ENCODE measurements at regions not wholly inside any gene's neighbourhood (a gene's known extent, or its start where the extent isn't known, plus 50 kb on each side); places are given as distances from the start of the nearest gene placed in this dataset.
A peak's percentile ranks its signal among the peaks of the same experiment; 100 is the strongest.

GRCh38 chr1:168960595-168960994 is 145.9 kb upstream of the ATP1B1 start:
- Histone ChIP-seq H3K36me3 (ENCODE audit: control insufficient read depth, insufficient read depth, low read length) (no peaks in the 10 kb centered on the region), H3K27me3 (replicated peaks; ENCODE audit: control insufficient read depth, insufficient read depth, low read length) (no peaks in the 10 kb centered on the region), H3K4me1 (peaks cover 18% of the 10 kb centered on the region), H3K4me3 (ENCODE audit: low read depth, low read length) (no peak overlapping the region), H3K9me3 (no peaks in the 10 kb centered on the region)
- H3K27me3 Mint-ChIP-seq (ENCODE audit: insufficient read depth, unreplicated experiment) = no peaks in the 10 kb centered on the region
- TF ChIP-seq CTCF (IDR thresholded peaks at IDR 0.05; ENCODE audit: insufficient read depth in 1 of 2, low read depth in 1 of 2, low read length in 1 of 2, severe bottlenecking in 1 of 2, unreplicated experiment in 1 of 2) = no peak
- ChIA-PET POLR2A (no interaction called here), CTCF (interaction anchor here (0.6 kb wide), 1 partner anchor 126 kb away, joined by 4 read pairs; no protein-coding TSS in a partner anchor)
- peak in 1 of 2 experiments; percentile 7 for DNase-seq
- H3K4me1 Mint-ChIP-seq (ENCODE audit: low read depth, unreplicated experiment) = peaks cover 20% of the 10 kb centered on the region
- BruUV-seq (replicated peaks) = no TSS peak
- peak overlapping the region; percentile 52 for H3K27ac Mint-ChIP-seq (ENCODE audit: unreplicated experiment)
- intact Hi-C loops (cut with micrococcal nuclease; ENCODE audit: unreplicated experiment) = loop anchor here (1.0 to 5.0 kb wide), 4 partner anchors 85 to 158 kb away; no protein-coding TSS in a partner anchor
- peaks cover 14% of the 10 kb centered on the region for H3K9me3 Mint-ChIP-seq (ENCODE audit: unreplicated experiment)
- no peak overlapping the region for H3K4me3 Mint-ChIP-seq (ENCODE audit: unreplicated experiment)
- H3K36me3 Mint-ChIP-seq (ENCODE audit: insufficient read depth, unreplicated experiment) = no peaks in the 10 kb centered on the region

- Histone ChIP-seq H3K4me1 (peaks cover 18% of the 10 kb centered on the region), H3K36me3 (ENCODE audit: control insufficient read depth, insufficient read depth, low read length) (no peaks in the 10 kb centered on the region), H3K4me3 (ENCODE audit: low read depth, low read length) (no peak overlapping the region), H3K27me3 (replicated peaks; ENCODE audit: control insufficient read depth, insufficient read depth, low read length) (no peaks in the 10 kb centered on the region), H3K9me3 (no peaks in the 10 kb centered on the region)
- DNase-seq = no peak
- CTCF ChIA-PET = no interaction called here
- Mint-ChIP-seq H3K36me3 (ENCODE audit: insufficient read depth, unreplicated experiment) (no peaks in the 10 kb centered on the region), H3K9me3 (ENCODE audit: unreplicated experiment) (no peaks in the 10 kb centered on the region), H3K4me1 (ENCODE audit: low read depth, unreplicated experiment) (peaks cover 19% of the 10 kb centered on the region), H3K4me3 (ENCODE audit: unreplicated experiment) (no peak overlapping the region), H3K27ac (ENCODE audit: unreplicated experiment) (no peak overlapping the region), H3K27me3 (ENCODE audit: insufficient read depth, unreplicated experiment) (no peaks in the 10 kb centered on the region)
- TF ChIP-seq CTCF (IDR thresholded peaks at IDR 0.05; ENCODE audit: insufficient read depth in 1 of 2, low read depth in 1 of 2, low read length in 1 of 2, severe bottlenecking in 1 of 2, unreplicated experiment in 1 of 2) = no peak
- BruUV-seq (replicated peaks) = no TSS peak
- POLR2A ChIA-PET = no interaction called here
- intact Hi-C loops (cut with micrococcal nuclease; ENCODE audit: unreplicated experiment) = loop anchor here (5.0 kb wide), 1 partner anchor 161 kb away; no protein-coding TSS in a partner anchor
Observed at GRCh38 chr1:168963601-168964000, 142.9 kb upstream of the ATP1B1 start.

- H3K27ac Mint-ChIP-seq (ENCODE audit: unreplicated experiment) = no peak overlapping the region
- no peaks in the 10 kb centered on the region for H3K27me3 Mint-ChIP-seq (ENCODE audit: insufficient read depth, unreplicated experiment)
- H3K4me3 Mint-ChIP-seq (ENCODE audit: unreplicated experiment) = no peak overlapping the region
- Histone ChIP-seq H3K4me1 (peaks cover 16% of the 10 kb centered on the region), H3K9me3 (no peaks in the 10 kb centered on the region), H3K36me3 (ENCODE audit: control insufficient read depth, insufficient read depth, low read length) (no peaks in the 10 kb centered on the region), H3K27me3 (replicated peaks; ENCODE audit: control insufficient read depth, insufficient read depth, low read length) (no peaks in the 10 kb centered on the region), H3K4me3 (ENCODE audit: low read depth, low read length) (no peak overlapping the region)
- H3K36me3 Mint-ChIP-seq (ENCODE audit: insufficient read depth, unreplicated experiment) = no peaks in the 10 kb centered on the region
- ChIA-PET CTCF (no interaction called here), POLR2A (no interaction called here)
- intact Hi-C loops (cut with micrococcal nuclease; ENCODE audit: unreplicated experiment) = loop anchor here (5.0 kb wide), 1 partner anchor 162 kb away; no protein-coding TSS in a partner anchor
- BruUV-seq (replicated peaks) = no TSS peak
- TF ChIP-seq CTCF (IDR thresholded peaks at IDR 0.05; ENCODE audit: insufficient read depth in 1 of 2, low read depth in 1 of 2, low read length in 1 of 2, severe bottlenecking in 1 of 2, unreplicated experiment in 1 of 2) = no peak
- H3K9me3 Mint-ChIP-seq (ENCODE audit: unreplicated experiment) = no peaks in the 10 kb centered on the region
- peaks cover 14% of the 10 kb centered on the region for H3K4me1 Mint-ChIP-seq (ENCODE audit: low read depth, unreplicated experiment)
- DNase-seq = no peak
Observed at GRCh38 chr1:168964478-168964877, 142.0 kb upstream of the ATP1B1 start.

All from Caco-2 (cell line).